Right lobe of liver (tissue), 6 donors: ENCODE measurements at regions not wholly inside any gene's neighbourhood (a gene's known extent, or its start where the extent isn't known, plus 50 kb on each side); places are given as distances from the start of the nearest gene placed in this dataset.

Experiments
- ATAC-seq, 4 donors: fragments of 200-7000 bp; cut with Tn5 transposase; one replicate each; pipeline ENCODE4 v1.9.1; 2020; ENCODE audit warnings: mild to moderate bottlenecking in 4 of 4, moderate library complexity in 4 of 4
- DNase-seq, 3 donors: peaks; one replicate each; pipeline ENCODE4 v3.0.0-alpha.2; 2020
- H3K27ac ChIP-seq, 3 donors: fragments of 200-600 bp; one replicate each; pipeline ENCODE4 v1.8.0; 2022
- H3K27me3 ChIP-seq, 2 donors: fragments of 200-600 bp; one replicate each; pipeline ENCODE4 v1.8.0; 2022
- H3K36me3 ChIP-seq, 4 donors: fragments of 200-600 bp; sonication (generic) in 1 of 4; one replicate each; pipeline versions ENCODE4 v1.5.1 to v1.8.0; 2017 to 2022; ENCODE audit warnings: control low read depth in 1 of 4
- H3K4me1 ChIP-seq, 4 donors: fragments of 200-600 bp; sonication (generic) in 1 of 4; one replicate each; pipeline versions ENCODE4 v1.5.1 to v1.8.0; 2017 to 2022; ENCODE audit warnings: control low read depth in 1 of 4
- H3K4me3 ChIP-seq, 3 donors: fragments of 200-600 bp; one replicate each; pipeline ENCODE4 v1.8.0; 2022
- H3K9me3 ChIP-seq, 4 donors: fragments of 200-600 bp; sonication (generic) in 1 of 4; one replicate each; pipeline versions ENCODE4 v1.5.1 to v1.8.0; 2017 to 2022; ENCODE audit warnings: control low read depth in 1 of 4
- POLR2A ChIP-seq: fragments of 450-650 bp; IDR thresholded peaks from one replicate; pipeline ENCODE4 v1.6.1; 2017; ENCODE audit warnings: antibody characterized with exemption, mild to moderate bottlenecking
- WGBS: methylation state at CpG from one replicate; pipeline ENCODE4 v1.1.6; 2018; ENCODE audit warnings: low coverage, low lambda C conversion rate; ENCODE audit not compliant: insufficient coverage; ENCODE audit errors: missing lambda C conversion rate; 5-methylcytosine and 5-hydroxymethylcytosine counted together
- intact Hi-C, 2 donors: fragments of 100-400 bp; cut with DNase I; formaldehyde crosslinking; loops; one replicate each; pipeline versions ENCODE4 v1.11.2 to v1.14.1; 2022
- TF ChIP-seq, protein P1 (sequence below), 4 donors: fragments of 200-600 bp in 3 of 4; fragments of 450-650 bp in 1 of 4; IDR thresholded peaks; one replicate each; pipeline versions ENCODE4 v1.5.1 to v1.8.0; 2016 to 2022; ENCODE audit warnings: antibody characterized with exemption in 4 of 4, mild to moderate bottlenecking in 2 of 4
- donor health status: DM: no; HTN: yes; CAD: no.
- donor health status: DM: no; HTN: no; CAD: no.
- donor health status: DM: no; HTN: no; CAD: no.
- donor health status: DM: no; HTN: yes; CAD: no.
- donor health status: DM: no; HTN: yes; CAD: no.

DNA sequence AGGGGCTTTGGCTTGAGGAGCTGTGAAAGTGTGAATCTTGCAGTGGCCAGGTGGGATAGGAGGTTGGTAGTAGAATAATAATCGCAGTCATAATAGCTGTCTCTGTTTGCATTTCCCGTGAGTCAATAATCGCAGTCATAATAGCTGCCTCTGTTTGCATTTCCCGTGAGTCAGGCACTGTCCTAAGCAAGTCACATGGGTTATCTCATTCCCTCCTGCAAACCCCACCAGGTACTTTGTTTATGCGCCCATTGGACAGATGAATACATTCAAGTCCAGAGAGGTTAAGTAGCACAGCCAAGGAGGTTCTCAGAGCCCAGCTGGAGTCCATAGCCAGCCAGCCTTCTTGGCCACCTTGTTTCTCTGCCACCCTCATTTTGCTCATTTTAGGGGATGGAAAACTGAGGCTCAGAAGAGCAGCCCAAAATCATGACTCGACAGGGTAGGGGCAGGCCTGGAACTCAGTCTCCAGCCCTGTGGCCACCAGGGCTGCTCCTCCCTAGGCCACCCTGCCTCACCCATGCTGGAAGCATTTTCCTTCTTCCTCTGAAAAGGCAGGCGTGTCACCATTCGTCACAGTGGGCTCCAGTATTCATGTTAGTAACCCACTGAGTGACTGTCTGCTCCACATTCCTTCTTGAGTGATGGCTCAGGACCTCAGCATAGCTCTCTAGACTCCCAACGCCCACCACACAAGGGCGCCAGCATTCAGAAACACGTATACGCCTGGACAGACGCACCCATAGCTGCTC lies 206.2 kb downstream of the URI1 start:
- no peaks in the 10 kb centered on the region for H3K36me3 ChIP-seq
- H3K27ac ChIP-seq = no peak overlapping the region
- WGBS = 60% methylated on average over 6 of the region's 13 CpGs

DNA sequence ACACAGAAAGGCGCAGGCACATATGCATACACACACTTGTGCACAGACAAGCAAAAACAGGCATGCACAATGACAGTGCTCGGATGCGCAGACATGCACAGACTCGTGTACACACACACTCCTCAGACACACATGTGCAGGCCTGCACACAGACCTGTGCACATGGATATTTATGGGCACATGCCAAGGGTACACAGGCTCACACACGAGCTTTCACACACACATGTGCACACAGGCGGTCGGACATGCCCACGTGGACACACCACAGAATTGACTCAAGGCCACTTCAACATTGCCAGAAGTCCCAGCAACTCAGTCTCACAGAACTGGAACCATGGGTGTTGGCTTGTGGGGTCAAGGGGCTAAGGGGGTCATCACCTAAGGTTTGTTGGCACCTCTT lies 206.8 kb downstream of the URI1 start:
- Histone ChIP-seq H3K27ac (no peak overlapping the region), H3K27me3 (no peaks in the 10 kb centered on the region), H3K4me1 (no peaks in the 10 kb centered on the region), H3K36me3 (no peaks in the 10 kb centered on the region), H3K4me3 (no peak overlapping the region), H3K9me3 (no peaks in the 10 kb centered on the region)
- DNase-seq = no peak
- intact Hi-C loops = no loop called here
- WGBS = 60% methylated on average over 2 of the region's 8 CpGs
- TF ChIP-seq, protein P1, sequence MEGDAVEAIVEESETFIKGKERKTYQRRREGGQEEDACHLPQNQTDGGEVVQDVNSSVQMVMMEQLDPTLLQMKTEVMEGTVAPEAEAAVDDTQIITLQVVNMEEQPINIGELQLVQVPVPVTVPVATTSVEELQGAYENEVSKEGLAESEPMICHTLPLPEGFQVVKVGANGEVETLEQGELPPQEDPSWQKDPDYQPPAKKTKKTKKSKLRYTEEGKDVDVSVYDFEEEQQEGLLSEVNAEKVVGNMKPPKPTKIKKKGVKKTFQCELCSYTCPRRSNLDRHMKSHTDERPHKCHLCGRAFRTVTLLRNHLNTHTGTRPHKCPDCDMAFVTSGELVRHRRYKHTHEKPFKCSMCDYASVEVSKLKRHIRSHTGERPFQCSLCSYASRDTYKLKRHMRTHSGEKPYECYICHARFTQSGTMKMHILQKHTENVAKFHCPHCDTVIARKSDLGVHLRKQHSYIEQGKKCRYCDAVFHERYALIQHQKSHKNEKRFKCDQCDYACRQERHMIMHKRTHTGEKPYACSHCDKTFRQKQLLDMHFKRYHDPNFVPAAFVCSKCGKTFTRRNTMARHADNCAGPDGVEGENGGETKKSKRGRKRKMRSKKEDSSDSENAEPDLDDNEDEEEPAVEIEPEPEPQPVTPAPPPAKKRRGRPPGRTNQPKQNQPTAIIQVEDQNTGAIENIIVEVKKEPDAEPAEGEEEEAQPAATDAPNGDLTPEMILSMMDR (IDR thresholded peaks at IDR 0.05) = no peak
- TF ChIP-seq POLR2A = no peak
- no peak for ATAC-seq

More for the DNA sequence above, 206.2 kb downstream of the URI1 start:
- intact Hi-C loops = no loop called here
- DNase-seq = no peak
- TF ChIP-seq, protein P1 (IDR thresholded peaks at IDR 0.05) = no peak
- TF ChIP-seq POLR2A = no peak
- Histone ChIP-seq H3K27me3 (no peaks in the 10 kb centered on the region), H3K9me3 (no peaks in the 10 kb centered on the region), H3K4me1 (no peaks in the 10 kb centered on the region), H3K4me3 (no peak overlapping the region)
- ATAC-seq = no peak

DNA sequence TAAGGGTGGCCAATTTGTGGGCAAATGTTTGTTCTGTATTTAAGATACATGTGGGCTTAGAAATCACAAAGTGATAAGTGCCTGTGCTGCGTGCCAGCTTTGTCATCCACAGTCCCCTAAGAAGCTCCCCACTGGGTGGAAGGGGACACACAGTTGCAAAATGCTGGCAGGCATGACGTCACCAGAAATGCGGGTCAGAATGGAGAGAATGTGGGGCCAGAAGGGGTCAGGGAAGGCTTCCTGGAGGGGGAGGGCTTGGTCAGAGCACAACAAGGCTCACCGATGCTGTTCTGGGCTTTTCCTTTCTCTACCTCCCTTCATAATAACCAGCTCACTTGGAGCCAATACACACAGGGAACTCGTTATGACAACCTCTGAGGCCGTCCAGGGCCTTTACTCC lies 207.3 kb downstream of the URI1 start:
- H3K4me1 ChIP-seq = no peaks in the 10 kb centered on the region
- H3K4me3 ChIP-seq = no peak overlapping the region
- H3K27ac ChIP-seq = no peak overlapping the region
- no peaks in the 10 kb centered on the region for H3K27me3 ChIP-seq
- intact Hi-C loops = no loop called here
- no peaks in the 10 kb centered on the region for H3K36me3 ChIP-seq
- no peak for TF ChIP-seq POLR2A
- H3K9me3 ChIP-seq = no peaks in the 10 kb centered on the region
- WGBS = 32% methylated on average over 4 of the region's 6 CpGs
- DNase-seq = no peak
- ATAC-seq = no peak

DNA sequence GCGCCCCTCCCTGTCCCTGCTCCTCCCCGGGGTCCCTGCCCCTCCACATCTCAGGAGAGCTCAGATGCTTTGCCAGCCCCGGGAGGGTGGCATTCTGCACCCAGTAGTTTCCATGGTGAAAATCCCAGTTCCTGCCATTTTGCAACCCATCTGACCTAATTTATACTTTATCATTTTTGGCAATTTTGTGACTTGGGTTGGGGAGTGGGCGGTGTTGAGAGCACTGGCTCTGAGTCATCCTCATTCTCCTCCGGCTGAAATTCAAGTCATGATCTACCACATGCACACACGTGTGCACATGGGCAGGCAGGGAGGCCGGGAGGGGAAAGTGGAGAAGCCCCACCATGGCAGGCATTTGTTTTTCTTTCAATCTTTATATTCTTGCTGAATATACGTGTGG lies 208.6 kb downstream of the URI1 start:
- no peak for TF ChIP-seq POLR2A
- TF ChIP-seq, protein P1 (IDR thresholded peaks at IDR 0.05) = no peak
- Histone ChIP-seq H3K4me3 (no peak overlapping the region), H3K27ac (no peak overlapping the region), H3K9me3 (no peaks in the 10 kb centered on the region), H3K4me1 (no peaks in the 10 kb centered on the region), H3K27me3 (no peaks in the 10 kb centered on the region), H3K36me3 (no peaks in the 10 kb centered on the region)
- DNase-seq (no peak), ATAC-seq (no peak)
- 46% methylated on average over 6 of the region's 8 CpGs for WGBS
- intact Hi-C loops = no loop called here

DNA sequence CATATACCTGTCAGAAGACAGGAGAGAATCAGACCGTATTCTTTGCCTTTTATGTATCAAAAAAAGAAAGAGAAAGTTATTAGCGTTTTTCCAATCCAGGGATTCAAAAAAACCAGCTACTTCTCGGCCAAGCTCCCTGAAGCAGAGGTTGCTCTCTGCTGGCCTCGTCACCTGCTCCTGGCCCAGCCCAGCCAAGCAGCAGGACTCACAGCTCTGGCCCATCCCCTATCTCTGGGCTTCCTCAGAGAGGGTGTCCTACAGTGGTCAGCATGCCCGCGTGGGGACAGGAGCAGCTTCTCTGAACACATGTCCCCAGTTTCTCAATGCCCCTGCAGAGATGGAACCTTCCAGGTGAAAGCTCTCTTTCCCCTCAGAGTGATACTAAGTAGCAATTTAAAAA lies 209.0 kb downstream of the URI1 start:
- no peaks in the 10 kb centered on the region for H3K4me1 ChIP-seq
- TF ChIP-seq, protein P1 (IDR thresholded peaks at IDR 0.05) = no peak
- TF ChIP-seq POLR2A = no peak
- 53% methylated on average over 5 of the region's 6 CpGs for WGBS
- H3K36me3 ChIP-seq = no peaks in the 10 kb centered on the region
- H3K27ac ChIP-seq = no peak overlapping the region
- no peak for ATAC-seq
- no peak overlapping the region for H3K4me3 ChIP-seq
- no peaks in the 10 kb centered on the region for H3K27me3 ChIP-seq
- no peak for DNase-seq
- intact Hi-C loops = no loop called here
- H3K9me3 ChIP-seq = no peaks in the 10 kb centered on the region
